PC-3 (cell line): ENCODE measurements at regions not wholly inside any gene's neighbourhood (a gene's known extent, or its start where the extent isn't known, plus 50 kb on each side); places are given as distances from the start of the nearest gene placed in this dataset.

Experiments
- CTCF ChIP-seq: fragments of 300-600 bp; sonication (generic); conservative IDR thresholded peaks from 2 replicates; pipeline ENCODE4 v1.5.1; 2017; ENCODE audit warnings: antibody characterized with exemption, low read depth, mild to moderate bottlenecking, low read length
- EZH2 ChIP-seq: fragments of 300-600 bp; sonication (generic); IDR thresholded peaks from one replicate; pipeline ENCODE4 v1.6.1; 2017; ENCODE audit warnings: antibody characterized with exemption, mild to moderate bottlenecking, low read length; ENCODE audit not compliant: unreplicated experiment
- EZH2phosphoT487 ChIP-seq: fragments of 300-600 bp; sonication (generic); IDR thresholded peaks from 2 replicates; pipeline ENCODE4 v1.6.1; 2018; ENCODE audit warnings: mild to moderate bottlenecking, antibody characterized with exemption, low read length, borderline replicate concordance

- no peak for TF ChIP-seq EZH2phosphoT487
- peak; percentile 84 for TF ChIP-seq CTCF
- TF ChIP-seq EZH2: no peak
Measured at GRCh38 chr6:14066782-14067406, 50.7 kb upstream of the CD83 start.
